EL (cell line): ENCODE measurements at regions not wholly inside any gene's neighbourhood (a gene's known extent, or its start where the extent isn't known, plus 50 kb on each side); places are given as distances from the start of the nearest gene placed in this dataset.

Experiments
- DNase-seq: peaks from one replicate; pipeline ENCODE4 v3.0.0-alpha.2; 2016

DNA sequence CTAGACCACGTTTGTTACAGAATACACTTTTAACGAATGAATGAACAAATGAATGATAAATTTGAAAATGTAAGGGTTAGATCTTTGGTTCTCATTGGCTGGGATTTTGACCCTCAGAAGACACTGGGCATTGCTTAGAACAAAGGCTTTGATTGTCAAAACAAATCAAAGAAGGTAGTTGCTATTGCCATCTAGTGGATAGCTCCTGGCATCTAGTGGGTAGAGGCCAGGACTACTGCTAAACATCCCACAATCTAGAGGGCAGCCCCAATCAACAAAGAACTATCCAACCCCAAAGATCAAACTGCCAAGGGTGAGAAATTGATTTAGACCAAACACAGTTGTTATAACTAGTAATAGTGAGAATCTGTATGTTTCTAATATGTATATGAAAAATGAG, 552.3 kb downstream of the KCNJ3 start:
- DNase-seq, result peak; percentile 1

- DNase-seq, result no peak
Observed at GRCh38 chr2:155240176-155240575, 541.7 kb downstream of the KCNJ3 start.

DNA sequence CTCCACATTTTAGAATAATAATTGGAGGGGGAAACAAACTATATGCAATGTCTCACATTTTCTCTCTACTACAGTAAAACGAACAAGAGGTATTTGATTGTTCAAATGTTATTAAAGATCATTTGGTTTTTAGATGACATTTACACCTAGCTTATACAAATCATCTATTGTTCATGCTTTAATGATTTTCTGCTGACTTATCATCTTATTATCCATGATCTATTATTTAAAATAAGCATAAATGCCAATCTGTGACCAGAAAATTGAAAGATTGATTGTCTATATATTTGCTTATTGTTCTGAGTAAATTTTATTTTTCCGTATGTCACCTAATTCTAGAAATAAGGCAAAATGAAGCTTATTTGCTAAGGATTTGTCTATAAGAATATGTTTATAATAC, 537.2 kb downstream of the KCNJ3 start:
- DNase-seq, result no peak

DNA sequence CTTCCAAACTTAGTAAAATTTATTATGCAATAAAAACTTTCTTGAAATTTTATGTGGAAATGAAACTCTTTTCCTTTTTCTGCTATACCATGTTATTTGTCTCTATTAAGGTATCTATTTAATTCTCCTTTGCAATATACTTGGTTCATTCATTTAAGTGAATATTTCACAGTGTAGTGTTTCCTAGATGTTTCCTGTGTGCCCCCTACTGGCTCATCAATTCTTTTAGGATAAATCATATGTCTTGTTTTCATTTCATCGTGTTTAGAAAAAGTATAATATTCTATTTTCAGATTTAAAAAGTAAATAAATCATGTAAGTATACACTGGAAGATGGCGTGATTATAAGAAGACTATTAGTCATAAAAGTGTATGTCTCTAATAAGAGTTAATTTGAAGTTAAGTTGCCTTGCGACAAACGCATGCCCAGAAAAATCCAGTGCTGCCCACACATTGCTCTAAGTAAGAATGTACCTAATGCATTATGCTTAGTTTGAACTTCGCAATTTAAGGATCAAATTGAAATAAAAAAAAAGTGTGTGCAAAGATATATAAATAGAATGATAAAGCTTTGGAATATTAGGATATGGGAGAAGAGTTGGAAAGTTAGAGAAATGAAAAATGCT, 525.4 kb downstream of the KCNJ3 start:
- DNase-seq, result peak; percentile 0

- DNase-seq, result no peak
Observed at GRCh38 chr2:155218945-155219344, 520.5 kb downstream of the KCNJ3 start.

DNA sequence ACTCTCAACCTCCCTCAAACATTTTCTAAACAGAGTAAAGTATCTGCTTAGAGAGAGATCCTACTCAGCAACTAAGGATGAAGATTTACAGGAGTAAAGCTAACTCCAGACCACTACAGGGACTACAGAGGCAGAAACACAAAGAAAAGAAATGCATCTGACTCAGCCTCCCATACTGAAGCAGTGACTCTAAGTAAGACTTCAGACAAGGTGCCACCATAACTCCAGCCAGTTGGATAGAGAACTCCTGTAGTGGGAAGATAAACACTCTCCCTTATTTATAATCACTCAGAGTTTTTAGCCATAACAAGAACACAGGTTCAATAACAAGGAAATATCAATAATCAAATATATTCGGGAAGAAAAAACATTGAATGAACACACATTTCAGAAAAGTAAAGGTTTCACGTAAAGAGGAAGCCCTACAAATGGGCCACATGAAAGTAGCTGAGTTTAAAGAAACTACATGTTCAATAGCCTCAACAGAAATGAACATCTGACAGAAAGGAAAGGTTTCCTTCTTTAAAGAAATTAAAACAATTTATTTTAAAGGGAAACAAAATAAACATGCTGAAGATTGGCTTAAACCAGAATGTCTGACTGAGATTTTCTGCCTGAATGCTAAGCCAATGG, 519.9 kb downstream of the KCNJ3 start:
- DNase-seq, result no peak

DNA sequence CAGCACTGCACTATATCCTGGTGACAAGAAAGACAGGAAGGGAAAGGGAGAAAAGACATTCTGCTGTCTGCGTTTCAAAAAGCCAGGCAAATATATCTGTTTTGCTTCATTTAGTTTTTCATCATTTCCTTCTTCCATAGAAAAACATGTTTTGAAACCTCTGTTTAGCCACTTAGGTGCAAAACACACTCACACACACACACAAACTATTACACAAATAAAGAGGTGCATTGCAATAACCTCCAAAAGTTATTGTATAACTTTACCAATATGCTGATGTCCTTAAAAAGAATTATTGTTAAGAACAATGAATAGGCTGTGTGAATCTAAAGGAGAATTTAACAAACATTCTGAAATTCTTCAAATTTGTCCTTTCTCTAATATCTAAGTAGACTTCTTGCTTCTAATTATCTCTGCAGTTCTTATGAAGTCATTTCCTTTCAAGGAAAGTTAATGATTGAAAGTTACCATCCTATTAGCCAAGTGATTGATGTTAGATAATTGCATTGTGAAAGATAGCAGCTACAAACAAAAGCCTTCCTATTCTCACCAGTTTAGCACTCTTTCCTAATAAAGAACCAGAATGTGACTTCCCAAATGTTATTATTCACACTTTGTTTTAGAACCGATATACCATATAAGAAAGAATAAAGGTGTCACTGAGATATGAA, 516.7 kb downstream of the KCNJ3 start:
- DNase-seq, result no peak

GRCh38 chr2:155209696-155210450, 511.4 kb downstream of the KCNJ3 start:
- DNase-seq, result no peak

DNA sequence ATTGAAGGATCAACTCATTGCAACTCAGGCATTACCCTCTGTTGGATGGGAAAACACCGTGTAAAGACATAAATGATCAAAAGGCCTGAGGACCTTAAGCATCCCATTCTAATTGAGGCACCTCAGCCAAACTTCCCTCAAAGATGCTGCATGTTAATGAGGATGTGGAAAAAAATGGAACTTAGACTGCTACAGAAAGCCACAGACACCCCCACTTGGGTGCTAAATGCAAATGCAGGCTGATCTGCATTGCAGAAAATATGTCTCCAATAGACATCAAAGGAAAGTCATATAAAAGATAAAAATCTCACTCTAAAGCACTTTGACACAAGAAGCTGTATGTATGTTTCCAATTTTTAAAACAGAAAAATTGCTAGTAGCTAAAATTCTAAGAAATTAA, 504.7 kb downstream of the KCNJ3 start:
- DNase-seq, result no peak

GRCh38 chr2:155200753-155201152, 502.3 kb downstream of the KCNJ3 start:
- DNase-seq, result no peak

DNA sequence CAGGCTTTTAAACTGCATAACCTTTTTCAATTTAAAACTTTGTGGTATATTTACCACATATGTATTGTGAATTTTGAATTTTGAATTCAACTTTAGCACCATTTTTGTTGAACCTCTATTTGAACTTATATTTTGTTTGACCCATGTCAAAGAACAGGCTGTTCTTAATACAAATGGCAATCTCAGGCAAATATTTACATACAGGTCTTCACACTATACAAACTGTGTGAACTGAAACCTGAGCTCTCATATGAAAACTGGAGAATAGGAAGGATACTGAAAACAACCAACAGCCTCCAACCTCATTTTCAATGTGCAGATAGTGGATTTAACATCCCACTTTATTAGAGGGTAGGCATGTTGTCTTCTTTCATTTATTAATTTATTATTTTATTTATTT, 491.8 kb downstream of the KCNJ3 start:
- no peak for DNase-seq

DNA sequence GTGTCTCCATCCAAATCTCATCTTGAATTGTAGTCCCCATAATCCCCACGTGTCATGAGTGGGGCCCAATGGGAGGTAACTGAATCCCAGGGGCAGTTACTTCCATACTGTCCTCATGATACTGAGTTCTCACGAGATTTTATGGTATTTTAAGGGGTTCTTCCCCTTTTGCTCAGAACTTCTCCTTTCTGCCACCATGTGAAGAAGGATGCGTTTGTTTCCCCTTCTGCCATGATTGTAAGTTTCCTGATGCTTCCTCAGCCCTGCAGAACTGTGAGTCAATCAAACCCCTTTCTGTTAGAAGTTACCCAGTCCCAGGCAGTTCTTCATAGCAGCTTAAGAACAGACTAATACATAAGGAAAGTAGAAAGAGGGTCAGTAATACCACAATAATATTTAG, 480.4 kb downstream of the KCNJ3 start:
- DNase-seq, result no peak

- DNase-seq, result no peak
Observed at GRCh38 chr2:155176345-155176744, 477.9 kb downstream of the KCNJ3 start.

DNA sequence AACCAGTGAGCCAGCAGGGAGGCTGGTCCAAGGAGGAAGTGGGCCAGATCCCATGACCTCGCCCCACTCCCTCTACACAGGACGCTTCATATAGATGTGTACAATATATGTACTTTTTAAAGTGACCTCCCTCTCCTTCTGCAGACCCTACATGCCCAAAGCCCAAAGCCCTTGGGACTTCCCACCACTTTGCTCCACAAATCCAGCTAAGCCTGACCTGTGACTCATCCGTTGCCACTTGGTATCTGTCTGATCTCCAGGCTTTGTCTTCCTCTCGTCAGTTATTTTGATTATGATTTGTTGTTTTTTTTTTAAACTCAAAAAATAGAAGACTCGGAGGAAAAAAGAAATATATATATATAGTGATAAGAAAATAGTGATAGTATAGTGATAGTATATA, 470.8 kb downstream of the KCNJ3 start:
- peak; percentile 0 for DNase-seq

- DNase-seq, result no peak
Observed at GRCh38 chr2:155162494-155162893, 464.0 kb downstream of the KCNJ3 start.

GRCh38 chr2:155161314-155161713, 462.8 kb downstream of the KCNJ3 start:
- no peak for DNase-seq

DNA sequence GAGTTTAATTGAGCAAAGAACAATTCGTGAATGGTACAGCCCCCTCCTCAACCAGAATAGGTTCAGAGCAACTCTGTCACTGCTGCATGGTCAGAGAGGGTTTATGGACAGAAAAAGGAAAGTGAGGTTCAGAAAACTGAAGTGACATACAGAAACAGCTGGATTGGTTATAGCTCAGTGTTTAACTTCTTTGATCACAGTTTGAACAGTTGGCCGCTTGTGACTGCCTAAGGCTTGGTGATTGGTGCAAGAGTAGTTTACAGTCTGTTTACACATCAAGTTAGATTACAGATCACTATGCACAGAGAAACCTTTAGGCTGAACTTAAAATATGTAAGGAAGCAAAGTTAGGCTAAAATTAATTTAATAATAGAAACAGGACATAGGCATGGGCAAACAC, 459.2 kb downstream of the KCNJ3 start:
- DNase-seq, result no peak

DNA sequence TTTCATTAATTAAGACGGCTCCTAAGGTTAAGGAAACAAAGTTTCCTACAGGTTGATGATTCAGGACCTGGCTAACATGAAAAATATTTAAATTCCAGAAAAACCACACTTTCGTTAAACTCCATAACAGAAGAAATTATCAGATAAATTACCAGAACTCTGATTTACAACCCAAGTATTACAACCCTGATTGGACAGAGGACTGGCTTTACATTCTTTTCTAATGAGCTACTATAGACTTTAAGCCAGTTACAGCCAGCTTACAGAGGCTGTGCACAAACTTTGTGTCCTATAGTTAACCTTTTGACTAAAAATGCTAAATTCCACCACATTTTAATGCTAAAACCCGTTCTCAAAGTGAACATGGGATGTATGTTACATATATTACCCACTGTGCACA, 458.6 kb downstream of the KCNJ3 start:
- peak; percentile 48 for DNase-seq

- DNase-seq, result no peak
Observed at GRCh38 chr2:155151945-155152344, 453.4 kb downstream of the KCNJ3 start.

DNA sequence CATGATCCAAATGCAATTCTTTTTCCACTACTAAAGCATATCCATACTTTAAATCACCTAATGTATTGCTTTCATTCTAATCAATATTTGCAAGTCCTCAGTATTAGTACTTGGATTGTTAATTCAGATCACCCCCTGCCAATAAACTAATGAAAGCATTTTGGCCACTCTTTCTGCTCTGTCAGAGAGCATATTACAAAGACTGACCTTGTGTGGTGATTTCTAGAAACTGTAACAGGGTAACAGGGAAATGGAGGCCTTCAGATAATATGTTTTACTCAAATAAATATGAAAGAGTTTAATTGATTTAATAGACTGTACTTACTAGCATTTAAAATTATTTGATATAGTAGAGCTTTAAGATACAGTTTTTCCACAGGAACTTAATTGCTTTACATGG, 453.0 kb downstream of the KCNJ3 start:
- no peak for DNase-seq

- DNase-seq, result no peak
Observed at GRCh38 chr2:155145758-155146229, 447.3 kb downstream of the KCNJ3 start.

DNA sequence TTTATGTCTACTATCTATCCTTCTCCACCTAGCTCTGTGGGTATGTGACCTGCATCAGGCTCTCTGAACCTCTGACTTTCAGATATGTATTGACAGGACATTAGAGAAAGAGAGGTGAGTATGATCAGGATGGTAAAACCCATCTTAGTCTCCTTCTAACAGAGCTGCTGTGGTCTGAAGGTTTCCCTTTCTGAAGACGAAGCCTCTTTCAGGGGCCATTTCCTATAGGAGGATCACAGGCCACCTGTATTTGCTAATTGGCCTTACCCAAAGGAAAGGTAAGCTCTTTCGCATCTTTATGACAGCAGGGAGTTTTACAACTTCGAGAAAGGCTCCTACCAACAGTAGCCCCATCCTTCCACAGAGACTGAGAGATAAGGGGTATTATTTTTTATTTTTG, 442.9 kb downstream of the KCNJ3 start:
- DNase-seq, result no peak

DNA sequence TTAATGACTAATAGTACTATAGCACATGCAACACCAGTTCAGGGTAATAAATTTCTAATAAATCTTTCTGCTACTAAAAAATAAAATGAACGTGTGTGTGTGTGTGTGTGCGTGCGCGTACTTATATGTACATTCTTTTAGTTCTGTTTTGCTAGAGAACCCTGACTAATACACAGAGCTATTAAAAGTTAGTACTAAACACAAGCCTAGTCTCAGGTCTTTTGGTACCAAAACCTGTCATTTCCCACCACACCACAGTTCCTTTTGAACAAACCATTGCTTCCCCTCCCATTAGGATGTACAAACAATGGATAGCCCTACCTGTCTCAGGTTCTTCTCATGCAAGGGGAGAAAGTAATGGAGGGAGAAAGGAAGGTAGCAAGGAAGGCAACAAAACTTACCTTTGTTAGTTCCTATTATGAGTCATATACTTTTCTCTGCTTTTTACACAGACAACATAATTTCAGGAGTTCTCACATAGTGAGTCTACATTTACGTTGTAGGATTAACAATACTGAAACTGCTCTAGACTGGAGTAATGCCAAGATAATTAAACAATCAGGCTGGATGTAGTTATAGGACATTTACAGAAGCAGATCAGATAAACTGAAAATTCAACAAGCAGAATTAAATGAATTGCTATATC, 427.2 kb downstream of the KCNJ3 start:
- DNase-seq, result no peak
